ENCODE measurements at regions not wholly inside any gene's neighbourhood (a gene's known extent, or its start where the extent isn't known, plus 50 kb on each side); places are given as distances from the start of the nearest gene placed in this dataset.

GRCh38 chr3:55245351-55245750 is 241.8 kb downstream of the WNT5A start:
- TF ChIP-seq CTCF (IDR thresholded peaks at IDR 0.05 in 2 of 3, conservative IDR thresholded peaks at IDR 0.05 in 1 of 3; ENCODE audit: control insufficient read depth in 2 of 3, extremely low read depth in 1 of 3, insufficient read depth in 1 of 3, low read depth in 3 of 3, low read length in 3 of 3), result no peak
- no peak for TF ChIP-seq YY1 (IDR thresholded peaks at IDR 0.05; ENCODE audit: low read depth, low read length)
- TF ChIP-seq MAX (IDR thresholded peaks at IDR 0.05; ENCODE audit: low read depth, low read length), result no peak
- no peak for TF ChIP-seq NKRF (conservative IDR thresholded peaks at IDR 0.05)
- TF ChIP-seq EZH2 (IDR thresholded peaks at IDR 0.05; ENCODE audit: borderline replicate concordance, control insufficient read depth, low read depth, low read length), result no peak
- no peak for TF ChIP-seq FOS (IDR thresholded peaks at IDR 0.05; ENCODE audit: borderline replicate concordance, extremely low read depth, insufficient read length)

Data from GM12878 (cell line).